SK-N-SH (cell line): ENCODE measurements at regions not wholly inside any gene's neighbourhood (a gene's known extent, or its start where the extent isn't known, plus 50 kb on each side); places are given as distances from the start of the nearest gene placed in this dataset.

ENCODE experiments used
- CTCF ChIA-PET: fragments of 300-600, 350-600 bp; formaldehyde crosslinking; extraction: SDS; loops from one replicate; lab custom pipeline; 2021; lab: Yijun Ruan, JAX
- POLR2A ChIA-PET: fragments of 350-600 bp; sonication (Branson Sonifier 250); formaldehyde crosslinking; extraction: SDS; loops from one replicate; lab custom pipeline; 2020; ENCODE audit warnings: antibody characterized with exemption, inconsistent platforms; lab: Yijun Ruan, JAX
- DNase-seq: peaks from one replicate; pipeline ENCODE4 v3.0.0; 2012
- H2AFZ ChIP-seq: fragments of 200-600 bp; sonication (generic); 2 replicates; pipeline ENCODE4 v1.8.1; 2016; ENCODE audit warnings: antibody characterized with exemption, mild to moderate bottlenecking, low read depth
- H3F3A ChIP-seq: fragments of 200-600 bp; sonication (generic); replicated peaks from 2 replicates; pipeline ENCODE3; 2016; ENCODE audit warnings: antibody characterized with exemption, mild to moderate bottlenecking; ENCODE audit not compliant: insufficient read depth
- H3K27ac ChIP-seq, 2 experiments: fragments of 200-500 bp in 1 of 2; fragments of 200-600 bp in 1 of 2; sonication (Bioruptor generic) in 1 of 2; sonication (generic), shearing (Covaris generic) in 1 of 2; 2 replicates each; pipeline versions ENCODE4 v1.5.1 to v1.6.1; 2014 to 2016; ENCODE audit warnings: low read depth in 2 of 2, inconsistent platforms in 1 of 2, low read length in 1 of 2, mild to moderate bottlenecking in 1 of 2, mixed read lengths in 1 of 2
- H3K27me3 ChIP-seq: fragments of 200-600 bp; sonication (generic), shearing (Covaris generic); 2 replicates; pipeline ENCODE4 v1.6.1; 2016; ENCODE audit warnings: mixed run types; ENCODE audit not compliant: insufficient read depth
- H3K36me3 ChIP-seq, 2 experiments: fragments of 200-500 bp in 1 of 2; fragments of 200-600 bp in 1 of 2; sonication (Bioruptor generic) in 1 of 2; sonication (generic) in 1 of 2; replicated peaks in 1 of 2; 2 replicates each; pipeline versions ENCODE3 to v1.5.1; 2014 to 2016; ENCODE audit warnings: low read length in 1 of 2, mild to moderate bottlenecking in 1 of 2; ENCODE audit not compliant: insufficient read depth in 2 of 2, control insufficient read depth in 1 of 2
- H3K4me1 ChIP-seq, 2 experiments: fragments of 200-500 bp in 1 of 2; fragments of 200-600 bp in 1 of 2; sonication (Bioruptor generic) in 1 of 2; sonication (generic), shearing (Covaris generic) in 1 of 2; 2 replicates each; pipeline versions ENCODE4 v1.5.1 to v1.6.1; 2014 to 2016; ENCODE audit warnings: low read depth in 1 of 2, low read length in 1 of 2, mixed run types in 1 of 2; ENCODE audit not compliant: insufficient read depth in 2 of 2, control insufficient read depth in 1 of 2
- H3K4me2 ChIP-seq: fragments of 200-600 bp; sonication (generic), shearing (Covaris generic); 2 replicates; pipeline ENCODE4 v1.6.1; 2017; ENCODE audit warnings: mixed run types
- H3K4me3 ChIP-seq, 2 experiments: fragments of 200-500 bp in 1 of 2; fragments of 200-600 bp in 1 of 2; sonication (Bioruptor generic) in 1 of 2; sonication (generic), shearing (Covaris generic) in 1 of 2; 2 replicates each; pipeline versions ENCODE4 v1.5.1 to v1.8.1; 2014 to 2016; ENCODE audit warnings: low read depth in 2 of 2, inconsistent platforms in 1 of 2, low read length in 1 of 2, mild to moderate bottlenecking in 1 of 2, mixed read lengths in 1 of 2, moderate library complexity in 1 of 2
- H3K79me2 ChIP-seq: fragments of 200-600 bp; sonication (generic); 2 replicates; pipeline ENCODE4 v1.8.1; 2017; ENCODE audit warnings: mild to moderate bottlenecking; ENCODE audit not compliant: insufficient read depth
- H3K9ac ChIP-seq: fragments of 200-600 bp; sonication (generic); 2 replicates; pipeline ENCODE4 v1.6.1; 2017; ENCODE audit warnings: mixed run types
- H3K9me2 ChIP-seq: fragments of 200-600 bp; sonication (generic); 2 replicates; pipeline ENCODE4 v1.6.1; 2017; ENCODE audit warnings: mixed run types
- H3K9me3 ChIP-seq: fragments of 200-600 bp; sonication (generic); 2 replicates; pipeline ENCODE4 v1.6.1; 2017; ENCODE audit warnings: mixed run types, mild to moderate bottlenecking, moderate library complexity
- H4K20me1 ChIP-seq: fragments of 200-600 bp; sonication (generic); 2 replicates; pipeline ENCODE4 v1.6.1; 2017; ENCODE audit warnings: mild to moderate bottlenecking, mixed run types; ENCODE audit not compliant: insufficient read depth
- CHD2 ChIP-seq: fragments of 150-350 bp; IDR thresholded peaks from 2 replicates; pipeline ENCODE4 v1.6.1; 2018; ENCODE audit warnings: low read length; ENCODE audit not compliant: partially characterized antibody
- ELF1 ChIP-seq: IDR thresholded peaks from 2 replicates; pipeline ENCODE4 v1.4.0; 2012
- FOSL2 ChIP-seq: IDR thresholded peaks from 2 replicates; pipeline ENCODE4 v1.4.0; 2012; ENCODE audit warnings: low read depth, mild to moderate bottlenecking, moderate library complexity, borderline replicate concordance
- FOXM1 ChIP-seq: IDR thresholded peaks from 2 replicates; pipeline ENCODE4 v1.4.0; 2012; ENCODE audit warnings: low read depth, mild to moderate bottlenecking
- GATA2 ChIP-seq: sonication (generic); formaldehyde crosslinking; IDR thresholded peaks from 2 replicates; pipeline ENCODE4 v1.5.0; 2020; ENCODE audit warnings: mild to moderate bottlenecking, missing genetic modification reagents
- MXI1 ChIP-seq: IDR thresholded peaks from 2 replicates; pipeline ENCODE4 v1.6.1; 2012; ENCODE audit warnings: mild to moderate bottlenecking, low read depth, low read length, improper control_type of control experiment
- NFIC ChIP-seq: IDR thresholded peaks from 2 replicates; pipeline ENCODE4 v1.4.0; 2012; ENCODE audit warnings: borderline replicate concordance
- NRF1 ChIP-seq: IDR thresholded peaks from 2 replicates; pipeline ENCODE4 v1.6.1; 2012; ENCODE audit warnings: low read depth, mild to moderate bottlenecking, low read length
- POLR2AphosphoS5 ChIP-seq: IDR thresholded peaks from 2 replicates; pipeline ENCODE4 v1.6.1; 2012; ENCODE audit warnings: low read depth, low read length
- RAD21 ChIP-seq: IDR thresholded peaks from 2 replicates; pipeline ENCODE4 v1.6.1; 2012; ENCODE audit warnings: mild to moderate bottlenecking, low read length
- SIN3A ChIP-seq: IDR thresholded peaks from 2 replicates; pipeline ENCODE4 v1.6.1; 2012; ENCODE audit warnings: low read depth, mild to moderate bottlenecking, low read length, moderate library complexity, borderline replicate concordance
- SMC3 ChIP-seq: IDR thresholded peaks from 2 replicates; pipeline ENCODE4 v1.6.1; 2012; ENCODE audit warnings: low read depth, low read length, improper control_type of control experiment
- TCF12 ChIP-seq: IDR thresholded peaks from 2 replicates; pipeline ENCODE4 v1.4.0; 2012
- WGBS: methylation state at CpG from one replicate; pipeline ENCODE4 v1.1.6; 2017; ENCODE audit warnings: low lambda C conversion rate; 5-methylcytosine and 5-hydroxymethylcytosine counted together
- TF ChIP-seq, protein P1 (sequence below): fragments of 150-350 bp; IDR thresholded peaks from 2 replicates; pipeline ENCODE4 v1.6.1; 2016; ENCODE audit warnings: mild to moderate bottlenecking, low read depth, low read length
- TF ChIP-seq, protein P2 (sequence below): fragments of 200-600 bp; sonication (generic); IDR thresholded peaks from 2 replicates; pipeline ENCODE4 v1.6.1; 2017; ENCODE audit warnings: antibody characterized with exemption, mild to moderate bottlenecking, moderate library complexity
- TF ChIP-seq, protein P3 (sequence below): IDR thresholded peaks from 2 replicates; pipeline ENCODE4 v1.4.0; 2012; ENCODE audit warnings: low read depth, borderline replicate concordance
- TF ChIP-seq, protein P4 (sequence below): fragments of 150-350 bp; IDR thresholded peaks from 2 replicates; pipeline ENCODE4 v1.6.1; 2017; ENCODE audit warnings: antibody characterized with exemption, low read length, low read depth, borderline replicate concordance
- TF ChIP-seq, protein P5 (sequence below): IDR thresholded peaks from 2 replicates; pipeline ENCODE4 v1.6.1; 2012; ENCODE audit warnings: mild to moderate bottlenecking, low read depth, low read length, moderate library complexity

DNA sequence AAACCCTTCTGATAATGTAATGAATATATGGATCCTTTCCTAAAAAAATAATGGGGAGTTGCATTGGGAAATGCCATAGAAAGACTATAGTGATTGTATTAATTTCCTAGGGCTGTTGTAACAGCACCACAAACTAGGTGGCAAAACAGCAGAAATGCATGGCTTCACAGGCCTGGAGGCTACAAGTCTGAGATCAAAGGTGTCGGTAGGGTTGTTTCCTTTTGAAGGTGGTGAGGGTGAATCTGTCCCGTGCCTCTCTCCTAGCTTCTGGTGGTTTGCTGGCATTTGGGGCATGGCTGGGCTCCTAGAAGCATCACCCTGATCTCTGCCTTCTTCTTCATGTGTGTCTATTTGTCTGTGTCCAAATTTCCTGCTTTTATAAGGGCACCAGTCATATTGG, 149.7 kb downstream of the INHBB start:
- Histone ChIP-seq H3K79me2 (no peaks in the 10 kb centered on the region), H4K20me1 (no peaks in the 10 kb centered on the region), H3K9me3 (no peaks in the 10 kb centered on the region), H3K9me2 (no peaks in the 10 kb centered on the region), H3K36me3 (no peaks in the 10 kb centered on the region), H3F3A (no peaks in the 10 kb centered on the region), H3K27ac (no peak overlapping the region), H3K27me3 (peaks cover 24% of the 10 kb centered on the region; the same call in 1 of the 2 replicates), H2AFZ (no peak overlapping the region), H3K4me2 (no peak overlapping the region), H3K4me1 (no peaks in the 10 kb centered on the region), H3K9ac (no peak overlapping the region), H3K4me3 (no peak overlapping the region)
- DNase-seq: no peak
- POLR2A ChIA-PET: no interaction called here
- CTCF ChIA-PET: no interaction called here
- no peak for TF ChIP-seq SMC3
- no peak for TF ChIP-seq CHD2
- TF ChIP-seq POLR2AphosphoS5: no peak
- TF ChIP-seq, protein P1, sequence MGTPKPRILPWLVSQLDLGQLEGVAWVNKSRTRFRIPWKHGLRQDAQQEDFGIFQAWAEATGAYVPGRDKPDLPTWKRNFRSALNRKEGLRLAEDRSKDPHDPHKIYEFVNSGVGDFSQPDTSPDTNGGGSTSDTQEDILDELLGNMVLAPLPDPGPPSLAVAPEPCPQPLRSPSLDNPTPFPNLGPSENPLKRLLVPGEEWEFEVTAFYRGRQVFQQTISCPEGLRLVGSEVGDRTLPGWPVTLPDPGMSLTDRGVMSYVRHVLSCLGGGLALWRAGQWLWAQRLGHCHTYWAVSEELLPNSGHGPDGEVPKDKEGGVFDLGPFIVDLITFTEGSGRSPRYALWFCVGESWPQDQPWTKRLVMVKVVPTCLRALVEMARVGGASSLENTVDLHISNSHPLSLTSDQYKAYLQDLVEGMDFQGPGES: no peak
- TF ChIP-seq NRF1: no peak
- TF ChIP-seq GATA2 (CRISPR knock-in tag): no peak
- TF ChIP-seq, protein P2, sequence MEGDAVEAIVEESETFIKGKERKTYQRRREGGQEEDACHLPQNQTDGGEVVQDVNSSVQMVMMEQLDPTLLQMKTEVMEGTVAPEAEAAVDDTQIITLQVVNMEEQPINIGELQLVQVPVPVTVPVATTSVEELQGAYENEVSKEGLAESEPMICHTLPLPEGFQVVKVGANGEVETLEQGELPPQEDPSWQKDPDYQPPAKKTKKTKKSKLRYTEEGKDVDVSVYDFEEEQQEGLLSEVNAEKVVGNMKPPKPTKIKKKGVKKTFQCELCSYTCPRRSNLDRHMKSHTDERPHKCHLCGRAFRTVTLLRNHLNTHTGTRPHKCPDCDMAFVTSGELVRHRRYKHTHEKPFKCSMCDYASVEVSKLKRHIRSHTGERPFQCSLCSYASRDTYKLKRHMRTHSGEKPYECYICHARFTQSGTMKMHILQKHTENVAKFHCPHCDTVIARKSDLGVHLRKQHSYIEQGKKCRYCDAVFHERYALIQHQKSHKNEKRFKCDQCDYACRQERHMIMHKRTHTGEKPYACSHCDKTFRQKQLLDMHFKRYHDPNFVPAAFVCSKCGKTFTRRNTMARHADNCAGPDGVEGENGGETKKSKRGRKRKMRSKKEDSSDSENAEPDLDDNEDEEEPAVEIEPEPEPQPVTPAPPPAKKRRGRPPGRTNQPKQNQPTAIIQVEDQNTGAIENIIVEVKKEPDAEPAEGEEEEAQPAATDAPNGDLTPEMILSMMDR: no peak
- TF ChIP-seq NFIC: no peak
- TF ChIP-seq, protein P3, sequence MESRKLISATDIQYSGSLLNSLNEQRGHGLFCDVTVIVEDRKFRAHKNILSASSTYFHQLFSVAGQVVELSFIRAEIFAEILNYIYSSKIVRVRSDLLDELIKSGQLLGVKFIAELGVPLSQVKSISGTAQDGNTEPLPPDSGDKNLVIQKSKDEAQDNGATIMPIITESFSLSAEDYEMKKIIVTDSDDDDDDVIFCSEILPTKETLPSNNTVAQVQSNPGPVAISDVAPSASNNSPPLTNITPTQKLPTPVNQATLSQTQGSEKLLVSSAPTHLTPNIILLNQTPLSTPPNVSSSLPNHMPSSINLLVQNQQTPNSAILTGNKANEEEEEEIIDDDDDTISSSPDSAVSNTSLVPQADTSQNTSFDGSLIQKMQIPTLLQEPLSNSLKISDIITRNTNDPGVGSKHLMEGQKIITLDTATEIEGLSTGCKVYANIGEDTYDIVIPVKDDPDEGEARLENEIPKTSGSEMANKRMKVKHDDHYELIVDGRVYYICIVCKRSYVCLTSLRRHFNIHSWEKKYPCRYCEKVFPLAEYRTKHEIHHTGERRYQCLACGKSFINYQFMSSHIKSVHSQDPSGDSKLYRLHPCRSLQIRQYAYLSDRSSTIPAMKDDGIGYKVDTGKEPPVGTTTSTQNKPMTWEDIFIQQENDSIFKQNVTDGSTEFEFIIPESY: no peak
- TF ChIP-seq, protein P4, sequence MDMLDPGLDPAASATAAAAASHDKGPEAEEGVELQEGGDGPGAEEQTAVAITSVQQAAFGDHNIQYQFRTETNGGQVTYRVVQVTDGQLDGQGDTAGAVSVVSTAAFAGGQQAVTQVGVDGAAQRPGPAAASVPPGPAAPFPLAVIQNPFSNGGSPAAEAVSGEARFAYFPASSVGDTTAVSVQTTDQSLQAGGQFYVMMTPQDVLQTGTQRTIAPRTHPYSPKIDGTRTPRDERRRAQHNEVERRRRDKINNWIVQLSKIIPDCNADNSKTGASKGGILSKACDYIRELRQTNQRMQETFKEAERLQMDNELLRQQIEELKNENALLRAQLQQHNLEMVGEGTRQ: no peak
- no peak for TF ChIP-seq RAD21
- TF ChIP-seq FOXM1: no peak
- TF ChIP-seq ELF1: no peak
- TF ChIP-seq FOSL2: no peak
- TF ChIP-seq, protein P5, sequence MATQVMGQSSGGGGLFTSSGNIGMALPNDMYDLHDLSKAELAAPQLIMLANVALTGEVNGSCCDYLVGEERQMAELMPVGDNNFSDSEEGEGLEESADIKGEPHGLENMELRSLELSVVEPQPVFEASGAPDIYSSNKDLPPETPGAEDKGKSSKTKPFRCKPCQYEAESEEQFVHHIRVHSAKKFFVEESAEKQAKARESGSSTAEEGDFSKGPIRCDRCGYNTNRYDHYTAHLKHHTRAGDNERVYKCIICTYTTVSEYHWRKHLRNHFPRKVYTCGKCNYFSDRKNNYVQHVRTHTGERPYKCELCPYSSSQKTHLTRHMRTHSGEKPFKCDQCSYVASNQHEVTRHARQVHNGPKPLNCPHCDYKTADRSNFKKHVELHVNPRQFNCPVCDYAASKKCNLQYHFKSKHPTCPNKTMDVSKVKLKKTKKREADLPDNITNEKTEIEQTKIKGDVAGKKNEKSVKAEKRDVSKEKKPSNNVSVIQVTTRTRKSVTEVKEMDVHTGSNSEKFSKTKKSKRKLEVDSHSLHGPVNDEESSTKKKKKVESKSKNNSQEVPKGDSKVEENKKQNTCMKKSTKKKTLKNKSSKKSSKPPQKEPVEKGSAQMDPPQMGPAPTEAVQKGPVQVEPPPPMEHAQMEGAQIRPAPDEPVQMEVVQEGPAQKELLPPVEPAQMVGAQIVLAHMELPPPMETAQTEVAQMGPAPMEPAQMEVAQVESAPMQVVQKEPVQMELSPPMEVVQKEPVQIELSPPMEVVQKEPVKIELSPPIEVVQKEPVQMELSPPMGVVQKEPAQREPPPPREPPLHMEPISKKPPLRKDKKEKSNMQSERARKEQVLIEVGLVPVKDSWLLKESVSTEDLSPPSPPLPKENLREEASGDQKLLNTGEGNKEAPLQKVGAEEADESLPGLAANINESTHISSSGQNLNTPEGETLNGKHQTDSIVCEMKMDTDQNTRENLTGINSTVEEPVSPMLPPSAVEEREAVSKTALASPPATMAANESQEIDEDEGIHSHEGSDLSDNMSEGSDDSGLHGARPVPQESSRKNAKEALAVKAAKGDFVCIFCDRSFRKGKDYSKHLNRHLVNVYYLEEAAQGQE: no peak
- TF ChIP-seq SIN3A: no peak
- no peak for TF ChIP-seq MXI1
- TF ChIP-seq TCF12: no peak
- 27% methylated on average over 2 of the region's 2 CpGs for WGBS
